ENCODE measurements at regions not wholly inside any gene's neighbourhood (a gene's known extent, or its start where the extent isn't known, plus 50 kb on each side); places are given as distances from the start of the nearest gene placed in this dataset.
"Not testable (repeated sequence)": the region's sequence is repeated elsewhere in the genome, so short reads cannot be mapped to it uniquely, and the experiment has no call there.

DNA sequence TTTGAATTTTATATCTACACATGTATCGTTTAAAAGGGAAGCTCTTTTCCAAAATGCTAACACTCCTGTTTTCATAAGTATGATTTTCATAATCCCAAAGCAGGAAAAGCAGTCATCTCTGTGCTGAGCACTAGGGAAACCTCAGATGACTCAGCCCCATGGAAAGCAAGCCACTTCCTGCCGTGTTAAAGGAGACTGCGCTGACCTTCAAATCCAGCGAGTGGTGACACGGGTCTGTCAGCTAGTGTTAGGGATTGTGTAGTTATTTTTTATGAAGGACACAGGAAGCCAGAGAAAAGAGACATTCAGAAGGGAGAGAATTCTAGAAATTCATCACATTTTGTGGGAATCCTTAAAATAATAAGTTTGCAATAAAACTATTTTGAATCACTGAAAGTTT, 57.0 kb upstream of the CD93 start:
- peaks cover 30% of the 10 kb centered on the region for H3K4me1 Mint-ChIP-seq (ENCODE audit: unreplicated experiment)
- H3K9me3 Mint-ChIP-seq, result no peaks in the 10 kb centered on the region
- no peaks in the 10 kb centered on the region for H3K36me3 Mint-ChIP-seq
- TF ChIP-seq, protein P1, sequence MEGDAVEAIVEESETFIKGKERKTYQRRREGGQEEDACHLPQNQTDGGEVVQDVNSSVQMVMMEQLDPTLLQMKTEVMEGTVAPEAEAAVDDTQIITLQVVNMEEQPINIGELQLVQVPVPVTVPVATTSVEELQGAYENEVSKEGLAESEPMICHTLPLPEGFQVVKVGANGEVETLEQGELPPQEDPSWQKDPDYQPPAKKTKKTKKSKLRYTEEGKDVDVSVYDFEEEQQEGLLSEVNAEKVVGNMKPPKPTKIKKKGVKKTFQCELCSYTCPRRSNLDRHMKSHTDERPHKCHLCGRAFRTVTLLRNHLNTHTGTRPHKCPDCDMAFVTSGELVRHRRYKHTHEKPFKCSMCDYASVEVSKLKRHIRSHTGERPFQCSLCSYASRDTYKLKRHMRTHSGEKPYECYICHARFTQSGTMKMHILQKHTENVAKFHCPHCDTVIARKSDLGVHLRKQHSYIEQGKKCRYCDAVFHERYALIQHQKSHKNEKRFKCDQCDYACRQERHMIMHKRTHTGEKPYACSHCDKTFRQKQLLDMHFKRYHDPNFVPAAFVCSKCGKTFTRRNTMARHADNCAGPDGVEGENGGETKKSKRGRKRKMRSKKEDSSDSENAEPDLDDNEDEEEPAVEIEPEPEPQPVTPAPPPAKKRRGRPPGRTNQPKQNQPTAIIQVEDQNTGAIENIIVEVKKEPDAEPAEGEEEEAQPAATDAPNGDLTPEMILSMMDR (conservative IDR thresholded peaks at IDR 0.05), result no peak
- H3K27ac Mint-ChIP-seq, result no peak overlapping the region
- no peak for DNase-seq (ENCODE audit: extremely low spot score, unreplicated experiment)
- H3K4me3 Mint-ChIP-seq, result no peak overlapping the region
- no peaks in the 10 kb centered on the region for H3K27me3 Mint-ChIP-seq

DNA sequence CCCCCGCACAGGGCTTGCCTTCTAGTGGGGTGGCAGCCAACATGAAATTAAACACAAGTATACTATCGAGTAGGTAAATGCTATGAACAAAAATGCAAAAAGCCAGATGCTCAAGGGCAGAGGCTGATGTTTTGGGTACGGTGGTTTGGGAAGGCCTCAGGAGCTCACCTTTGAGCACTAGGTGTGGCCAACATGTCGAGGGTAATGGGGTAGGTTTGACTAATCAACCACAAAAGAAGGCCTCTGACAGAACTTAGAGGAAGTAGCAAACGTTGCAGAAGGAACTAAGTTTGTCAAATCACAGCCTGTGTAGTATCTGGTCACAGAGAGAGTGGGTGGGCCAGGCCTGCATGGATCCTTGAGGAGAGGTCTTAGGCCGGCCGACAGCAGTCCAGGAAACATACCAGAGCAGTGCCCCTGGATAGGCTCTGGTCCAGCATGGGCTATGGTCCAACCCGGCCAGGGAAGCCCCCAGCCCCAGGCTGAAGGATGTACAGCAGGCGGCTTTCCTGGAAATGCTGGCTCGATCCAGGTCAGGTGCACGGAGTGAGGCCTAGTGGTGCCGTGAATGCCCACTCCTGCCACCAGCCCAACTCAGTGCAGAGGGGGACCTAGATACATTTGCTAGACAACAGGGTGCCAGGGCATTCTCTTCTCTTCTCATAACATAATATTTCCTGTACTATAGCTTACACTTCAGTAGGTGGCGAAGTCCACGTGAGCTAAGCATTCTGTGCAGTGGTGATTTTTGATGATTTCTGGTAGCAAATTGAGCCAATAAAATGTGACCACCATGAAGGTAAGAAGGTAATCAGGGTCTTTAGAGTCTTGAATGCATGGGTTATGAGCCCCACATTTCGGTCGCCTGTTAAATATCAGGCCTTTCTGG, 56.3 kb upstream of the CD93 start:
- Mint-ChIP-seq H3K9me3 (no peaks in the 10 kb centered on the region), H3K4me1 (ENCODE audit: unreplicated experiment) (peaks cover 28% of the 10 kb centered on the region), H3K4me3 (no peak overlapping the region), H3K27me3 (no peaks in the 10 kb centered on the region), H3K36me3 (no peaks in the 10 kb centered on the region), H3K27ac (no peak overlapping the region)
- no peak for DNase-seq (ENCODE audit: extremely low spot score, unreplicated experiment)
- TF ChIP-seq, protein P1 (conservative IDR thresholded peaks at IDR 0.05), result no peak

DNA sequence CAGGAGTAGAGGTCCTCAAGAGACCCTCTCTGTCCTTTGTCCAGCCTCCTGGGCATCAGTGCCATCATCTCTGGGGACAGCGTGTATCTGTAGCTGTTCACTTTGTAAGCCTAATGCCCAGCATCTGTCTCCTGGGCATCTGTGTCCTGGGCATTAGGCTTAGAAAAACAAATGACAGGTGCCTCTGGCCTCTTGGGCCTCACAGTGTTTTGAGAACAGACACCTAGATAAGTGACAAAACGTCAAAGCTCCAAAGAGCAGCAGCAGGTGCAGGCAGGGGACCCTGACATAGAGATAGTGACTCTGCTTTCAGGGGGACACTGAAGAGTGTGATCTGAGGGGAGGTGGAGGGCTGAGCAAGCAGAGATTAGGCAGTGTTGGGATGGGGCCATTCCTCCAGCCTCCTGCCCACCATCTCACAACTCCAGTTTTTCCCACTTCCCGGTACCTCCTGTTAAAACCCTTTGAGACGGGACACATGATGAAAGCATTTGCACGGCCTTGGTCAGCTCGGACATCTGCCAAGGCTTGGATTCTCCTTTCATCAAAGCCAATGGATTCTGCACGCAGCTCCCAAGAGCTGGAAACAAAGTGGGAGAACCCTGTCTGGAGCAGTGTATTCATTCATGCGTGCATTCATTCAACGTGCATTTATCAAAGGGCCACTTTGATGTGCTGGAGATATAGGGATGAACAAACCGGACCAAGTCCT, 55.5 kb upstream of the CD93 start:
- H3K9me3 Mint-ChIP-seq, result no peaks in the 10 kb centered on the region
- no peak overlapping the region for H3K4me3 Mint-ChIP-seq
- no peaks in the 10 kb centered on the region for H3K36me3 Mint-ChIP-seq
- TF ChIP-seq, protein P1 (conservative IDR thresholded peaks at IDR 0.05), result no peak
- H3K27ac Mint-ChIP-seq, result no peak overlapping the region
- DNase-seq (ENCODE audit: extremely low spot score, unreplicated experiment), result no peak
- no peaks in the 10 kb centered on the region for H3K27me3 Mint-ChIP-seq
- peaks cover 28% of the 10 kb centered on the region for H3K4me1 Mint-ChIP-seq (ENCODE audit: unreplicated experiment)

DNA sequence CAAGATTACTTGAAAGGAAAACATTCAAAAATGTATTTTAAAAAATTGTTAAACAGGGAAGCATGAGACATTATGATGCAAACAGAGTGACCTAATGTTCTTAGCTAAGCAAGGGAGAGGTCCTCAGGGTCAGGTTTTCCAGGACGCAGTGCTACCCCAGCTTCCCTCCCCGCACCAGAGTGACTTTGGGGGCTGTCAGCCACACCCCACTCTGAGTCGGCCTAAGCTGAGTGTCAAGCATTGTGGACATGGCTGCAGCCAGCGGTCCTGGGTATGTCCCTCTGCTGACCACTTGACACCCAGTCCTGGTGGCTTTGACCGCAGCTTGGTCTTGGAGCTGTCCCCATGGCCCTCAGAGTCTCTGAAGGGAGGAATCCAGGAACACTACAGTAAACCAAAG, 54.9 kb upstream of the CD93 start:
- H3K27ac Mint-ChIP-seq, result no peak overlapping the region

DNA sequence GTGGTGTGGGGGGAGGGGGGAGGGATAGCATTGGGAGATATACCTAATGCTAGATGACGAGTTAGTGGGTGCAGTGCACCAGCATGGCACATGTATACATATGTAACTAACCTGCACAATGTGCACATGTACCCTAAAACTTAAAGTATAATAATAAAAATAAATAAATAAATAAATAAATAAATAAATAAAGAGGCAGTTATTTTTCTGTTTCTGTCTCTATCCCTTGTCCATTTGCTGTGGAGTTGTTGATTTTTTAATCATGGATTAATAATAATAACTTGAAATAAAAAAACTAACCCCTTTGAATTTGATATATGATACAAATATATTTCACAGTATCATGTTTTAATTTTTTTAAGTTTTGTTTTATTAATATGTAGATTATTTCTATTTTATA, 53.9 kb upstream of the CD93 start:
- H3K27me3 Mint-ChIP-seq; DNase-seq (ENCODE audit: extremely low spot score, unreplicated experiment); H3K27ac Mint-ChIP-seq; H3K9me3 Mint-ChIP-seq; H3K4me3 Mint-ChIP-seq; H3K36me3 Mint-ChIP-seq: not testable (repeated sequence)
- peaks cover 23% of the 10 kb centered on the region for H3K4me1 Mint-ChIP-seq (ENCODE audit: unreplicated experiment)

More for the DNA sequence above, 54.9 kb upstream of the CD93 start:
- no peak for DNase-seq (ENCODE audit: extremely low spot score, unreplicated experiment)
- Mint-ChIP-seq H3K27me3 (no peaks in the 10 kb centered on the region), H3K36me3 (no peaks in the 10 kb centered on the region), H3K9me3 (no peaks in the 10 kb centered on the region), H3K4me1 (ENCODE audit: unreplicated experiment) (peaks cover 28% of the 10 kb centered on the region), H3K4me3 (no peak overlapping the region)
- TF ChIP-seq, protein P1 (conservative IDR thresholded peaks at IDR 0.05), result no peak

DNA sequence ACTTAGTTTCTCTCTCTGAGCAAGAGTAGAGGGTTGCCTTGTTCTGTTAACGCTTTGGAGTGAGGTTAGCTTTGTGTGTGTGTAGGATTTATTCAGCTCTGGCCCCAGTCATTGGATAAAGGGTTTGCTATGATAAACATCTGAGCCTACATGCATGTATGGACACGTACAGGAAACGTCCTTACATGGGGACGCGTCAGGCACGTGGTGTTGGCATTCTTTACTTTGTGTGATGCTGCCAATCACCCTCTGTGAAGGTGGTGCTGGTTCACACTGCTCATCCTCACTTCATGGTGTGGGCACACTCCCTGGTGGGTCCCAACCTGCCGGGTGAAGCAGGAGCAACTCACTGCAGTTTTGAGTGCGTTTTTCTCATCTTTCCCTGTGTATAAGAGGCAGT, 53.4 kb upstream of the CD93 start:
- no peak for DNase-seq (ENCODE audit: extremely low spot score, unreplicated experiment)
- Mint-ChIP-seq H3K4me3 (no peak overlapping the region), H3K36me3 (no peaks in the 10 kb centered on the region), H3K27ac (no peak overlapping the region), H3K9me3 (no peaks in the 10 kb centered on the region), H3K4me1 (ENCODE audit: unreplicated experiment) (peaks cover 20% of the 10 kb centered on the region), H3K27me3 (no peaks in the 10 kb centered on the region)
- TF ChIP-seq, protein P1 (conservative IDR thresholded peaks at IDR 0.05), result no peak
